SK-N-SH (cell line): ENCODE measurements at regions not wholly inside any gene's neighbourhood (a gene's known extent, or its start where the extent isn't known, plus 50 kb on each side); places are given as distances from the start of the nearest gene placed in this dataset.

Source experiments
- TAF1 ChIP-seq: IDR thresholded peaks from 2 replicates; pipeline ENCODE4 v1.6.1; 2012; ENCODE audit warnings: low read depth, mild to moderate bottlenecking, low read length, moderate library complexity, borderline replicate concordance
- TF ChIP-seq, protein P1 (sequence below): fragments of 200-600 bp; sonication (generic); IDR thresholded peaks from 2 replicates; pipeline ENCODE4 v1.6.1; 2017; ENCODE audit warnings: antibody characterized with exemption, mild to moderate bottlenecking, moderate library complexity

DNA sequence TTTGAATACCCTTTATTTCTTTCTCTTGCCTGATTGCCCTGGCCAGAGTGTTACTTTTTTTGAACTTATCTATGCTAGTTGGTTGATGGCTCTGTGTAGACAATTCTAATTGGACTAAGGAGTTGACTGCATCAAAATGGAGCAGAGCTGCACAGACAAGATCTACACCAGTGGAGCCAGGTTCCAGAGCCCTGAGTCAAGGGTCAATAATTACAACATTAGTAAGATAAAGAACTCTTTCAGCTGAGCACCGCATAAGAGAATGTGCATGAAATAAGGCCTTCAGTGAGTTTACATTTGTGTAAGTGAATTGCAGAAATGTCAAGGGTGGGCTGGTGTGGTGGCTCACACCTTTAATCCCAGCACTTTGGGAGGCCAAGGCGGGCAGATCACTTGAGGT is 599.7 kb upstream of the TENM3 start:
- TF ChIP-seq TAF1: no peak
- TF ChIP-seq, protein P1, sequence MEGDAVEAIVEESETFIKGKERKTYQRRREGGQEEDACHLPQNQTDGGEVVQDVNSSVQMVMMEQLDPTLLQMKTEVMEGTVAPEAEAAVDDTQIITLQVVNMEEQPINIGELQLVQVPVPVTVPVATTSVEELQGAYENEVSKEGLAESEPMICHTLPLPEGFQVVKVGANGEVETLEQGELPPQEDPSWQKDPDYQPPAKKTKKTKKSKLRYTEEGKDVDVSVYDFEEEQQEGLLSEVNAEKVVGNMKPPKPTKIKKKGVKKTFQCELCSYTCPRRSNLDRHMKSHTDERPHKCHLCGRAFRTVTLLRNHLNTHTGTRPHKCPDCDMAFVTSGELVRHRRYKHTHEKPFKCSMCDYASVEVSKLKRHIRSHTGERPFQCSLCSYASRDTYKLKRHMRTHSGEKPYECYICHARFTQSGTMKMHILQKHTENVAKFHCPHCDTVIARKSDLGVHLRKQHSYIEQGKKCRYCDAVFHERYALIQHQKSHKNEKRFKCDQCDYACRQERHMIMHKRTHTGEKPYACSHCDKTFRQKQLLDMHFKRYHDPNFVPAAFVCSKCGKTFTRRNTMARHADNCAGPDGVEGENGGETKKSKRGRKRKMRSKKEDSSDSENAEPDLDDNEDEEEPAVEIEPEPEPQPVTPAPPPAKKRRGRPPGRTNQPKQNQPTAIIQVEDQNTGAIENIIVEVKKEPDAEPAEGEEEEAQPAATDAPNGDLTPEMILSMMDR: no peak
